Left lung (tissue), 4 donors: ENCODE measurements at regions not wholly inside any gene's neighbourhood (a gene's known extent, or its start where the extent isn't known, plus 50 kb on each side); places are given as distances from the start of the nearest gene placed in this dataset.

Source experiments
- ATAC-seq: fragments of 200-7000 bp; cut with Tn5 transposase; one replicate; pipeline ENCODE4 v1.9.1; 2020; ENCODE audit warnings: moderate library complexity
- DNase-seq, 4 donors: peaks; one replicate each; pipeline ENCODE4 v3.0.0-alpha.2; 2013 to 2020
- H3K27ac ChIP-seq, 2 donors: fragments of 200-600 bp; sonication (generic) in 1 of 2; one replicate each; pipeline versions ENCODE4 v1.5.0 to v1.8.0; 2020 to 2021
- H3K27me3 ChIP-seq, 2 donors: fragments of 200-600 bp; sonication (generic) in 1 of 2; one replicate each; pipeline versions ENCODE4 v1.5.0 to v1.8.0; 2020 to 2021
- H3K36me3 ChIP-seq, 2 donors: fragments of 200-600 bp; sonication (generic) in 1 of 2; one replicate each; pipeline versions ENCODE4 v1.5.0 to v1.8.0; 2020 to 2021
- H3K4me1 ChIP-seq, 2 donors: fragments of 200-600 bp; one replicate each; pipeline ENCODE4 v1.8.0; 2021
- H3K4me3 ChIP-seq, 2 donors: fragments of 200-600 bp; sonication (generic) in 1 of 2; one replicate each; pipeline versions ENCODE4 v1.5.0 to v1.8.0; 2020 to 2021; ENCODE audit warnings: mild to moderate bottlenecking in 1 of 2
- H3K9me3 ChIP-seq, 2 donors: fragments of 200-600 bp; sonication (generic) in 1 of 2; one replicate each; pipeline versions ENCODE4 v1.5.0 to v1.8.0; 2020 to 2021
- intact Hi-C, 2 donors: fragments of 100-400 bp; cut with DNase I; formaldehyde crosslinking; loops; one replicate each; pipeline versions ENCODE4 v1.11.2 to v1.14.2; 2022
- TF ChIP-seq, protein P1 (sequence below), 2 donors: fragments of 200-600 bp; sonication (generic) in 1 of 2; IDR thresholded peaks; one replicate each; pipeline versions ENCODE4 v1.5.0 to v1.8.0; 2021; ENCODE audit warnings: antibody characterized with exemption in 2 of 2
- donor health status: DM: no; HTN: yes; CAD: no.
- donor health status: DM: no; HTN: no; CAD: no.

DNA sequence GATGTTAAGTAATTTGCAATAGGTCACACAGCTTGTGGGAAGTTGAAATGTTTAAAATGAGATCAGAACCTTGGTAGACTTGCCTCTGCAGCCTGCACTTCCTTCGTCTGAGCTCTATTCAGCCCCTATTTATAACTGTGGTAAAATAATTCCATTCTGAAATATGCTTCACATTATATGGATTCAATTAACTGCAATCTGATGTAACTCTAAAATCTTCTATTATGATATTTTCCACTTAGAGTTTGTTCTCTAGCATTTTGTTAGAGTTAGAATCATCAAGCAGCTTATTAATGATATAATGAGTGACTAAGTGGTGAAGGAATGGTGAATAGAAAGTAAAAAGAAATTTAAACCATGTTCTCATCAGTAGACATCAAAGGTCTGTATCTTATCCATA, 139.6 kb upstream of the ARHGAP28 start:
- Histone ChIP-seq H3K27ac (no peak overlapping the region), H3K9me3 (no peaks in the 10 kb centered on the region), H3K27me3 (no peaks in the 10 kb centered on the region), H3K4me1 (no peaks in the 10 kb centered on the region), H3K4me3 (no peak overlapping the region), H3K36me3 (no peaks in the 10 kb centered on the region)
- ATAC-seq (no peak), DNase-seq (no peak)
- TF ChIP-seq, protein P1, sequence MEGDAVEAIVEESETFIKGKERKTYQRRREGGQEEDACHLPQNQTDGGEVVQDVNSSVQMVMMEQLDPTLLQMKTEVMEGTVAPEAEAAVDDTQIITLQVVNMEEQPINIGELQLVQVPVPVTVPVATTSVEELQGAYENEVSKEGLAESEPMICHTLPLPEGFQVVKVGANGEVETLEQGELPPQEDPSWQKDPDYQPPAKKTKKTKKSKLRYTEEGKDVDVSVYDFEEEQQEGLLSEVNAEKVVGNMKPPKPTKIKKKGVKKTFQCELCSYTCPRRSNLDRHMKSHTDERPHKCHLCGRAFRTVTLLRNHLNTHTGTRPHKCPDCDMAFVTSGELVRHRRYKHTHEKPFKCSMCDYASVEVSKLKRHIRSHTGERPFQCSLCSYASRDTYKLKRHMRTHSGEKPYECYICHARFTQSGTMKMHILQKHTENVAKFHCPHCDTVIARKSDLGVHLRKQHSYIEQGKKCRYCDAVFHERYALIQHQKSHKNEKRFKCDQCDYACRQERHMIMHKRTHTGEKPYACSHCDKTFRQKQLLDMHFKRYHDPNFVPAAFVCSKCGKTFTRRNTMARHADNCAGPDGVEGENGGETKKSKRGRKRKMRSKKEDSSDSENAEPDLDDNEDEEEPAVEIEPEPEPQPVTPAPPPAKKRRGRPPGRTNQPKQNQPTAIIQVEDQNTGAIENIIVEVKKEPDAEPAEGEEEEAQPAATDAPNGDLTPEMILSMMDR (IDR thresholded peaks at IDR 0.05), result no peak
- intact Hi-C loops, result no loop called here

DNA sequence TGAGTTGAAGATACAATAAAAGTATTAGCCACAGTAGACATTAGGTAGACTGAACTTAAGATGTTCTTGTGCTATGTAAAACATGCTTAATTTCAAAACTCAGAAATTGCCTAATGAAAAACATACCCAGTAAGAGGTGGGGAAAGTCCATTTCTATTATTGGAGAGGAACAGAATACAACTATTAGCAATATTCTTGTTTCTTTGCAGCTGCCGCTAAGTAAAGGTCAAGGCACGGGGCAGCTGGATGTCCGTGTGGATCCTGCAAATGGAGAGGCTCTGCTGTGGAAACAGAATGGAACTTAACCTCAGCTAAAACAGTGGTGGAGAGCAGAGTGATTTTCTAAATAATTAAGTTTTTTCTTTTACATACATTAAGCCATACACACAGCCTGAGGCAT, 139.2 kb upstream of the ARHGAP28 start:
- Histone ChIP-seq H3K36me3 (no peaks in the 10 kb centered on the region), H3K4me1 (no peaks in the 10 kb centered on the region), H3K27me3 (no peaks in the 10 kb centered on the region), H3K27ac (no peak overlapping the region), H3K4me3 (no peak overlapping the region), H3K9me3 (no peaks in the 10 kb centered on the region)
- intact Hi-C loops, result no loop called here
- DNase-seq, result no peak
- ATAC-seq, result no peak
- TF ChIP-seq, protein P1 (IDR thresholded peaks at IDR 0.05), result no peak

DNA sequence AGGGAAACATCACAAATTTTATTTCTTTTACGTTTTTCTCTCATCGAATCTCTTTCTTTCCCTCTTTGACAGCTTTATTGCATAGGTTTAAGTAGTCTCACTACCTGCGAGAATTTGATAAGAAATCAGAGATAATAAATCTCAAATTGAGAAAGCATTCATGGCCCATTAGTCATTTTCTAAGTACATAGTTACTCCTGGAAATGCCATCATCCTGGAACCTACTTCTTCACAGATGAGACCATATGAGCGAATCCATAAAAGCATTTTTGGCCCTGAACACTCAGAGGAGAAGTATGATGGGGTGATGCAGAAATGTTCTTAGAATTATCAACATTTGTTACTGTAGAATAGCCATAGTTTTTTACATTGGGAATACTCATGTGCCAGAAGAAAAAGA, 138.0 kb upstream of the ARHGAP28 start:
- ATAC-seq, result no peak
- Histone ChIP-seq H3K4me3 (no peak overlapping the region), H3K36me3 (no peaks in the 10 kb centered on the region), H3K9me3 (no peaks in the 10 kb centered on the region), H3K27me3 (no peaks in the 10 kb centered on the region), H3K27ac (no peak overlapping the region), H3K4me1 (no peaks in the 10 kb centered on the region)
- no peak for DNase-seq
- intact Hi-C loops, result no loop called here
- TF ChIP-seq, protein P1 (IDR thresholded peaks at IDR 0.05), result no peak

DNA sequence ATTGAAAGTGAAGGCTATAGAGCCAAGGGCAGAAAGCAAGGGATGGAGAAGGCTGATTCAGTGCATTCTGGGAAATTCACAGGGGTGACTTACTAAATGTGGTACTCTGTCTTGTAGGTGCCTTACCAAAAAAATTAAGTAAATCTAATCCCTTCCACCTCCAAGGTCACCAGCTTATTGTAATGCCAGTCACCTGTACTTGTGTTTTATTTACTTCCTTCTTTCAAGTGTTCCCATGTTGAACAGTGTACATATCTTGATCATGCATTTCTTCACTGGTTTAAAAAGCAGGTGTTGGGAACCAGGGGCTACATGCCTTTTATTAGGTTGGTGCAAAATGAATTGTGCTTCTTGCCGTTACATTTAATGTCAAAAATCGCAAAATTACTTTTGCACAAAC, 137.0 kb upstream of the ARHGAP28 start:
- H3K27ac ChIP-seq, result no peak overlapping the region
- H3K4me3 ChIP-seq, result no peak overlapping the region
- no peaks in the 10 kb centered on the region for H3K4me1 ChIP-seq
- intact Hi-C loops, result no loop called here
- peak; percentile 49 for ATAC-seq
- H3K36me3 ChIP-seq, result no peaks in the 10 kb centered on the region
- TF ChIP-seq, protein P1 (IDR thresholded peaks at IDR 0.05), result no peak
- no peaks in the 10 kb centered on the region for H3K27me3 ChIP-seq
- no peak for DNase-seq
- H3K9me3 ChIP-seq, result no peaks in the 10 kb centered on the region

DNA sequence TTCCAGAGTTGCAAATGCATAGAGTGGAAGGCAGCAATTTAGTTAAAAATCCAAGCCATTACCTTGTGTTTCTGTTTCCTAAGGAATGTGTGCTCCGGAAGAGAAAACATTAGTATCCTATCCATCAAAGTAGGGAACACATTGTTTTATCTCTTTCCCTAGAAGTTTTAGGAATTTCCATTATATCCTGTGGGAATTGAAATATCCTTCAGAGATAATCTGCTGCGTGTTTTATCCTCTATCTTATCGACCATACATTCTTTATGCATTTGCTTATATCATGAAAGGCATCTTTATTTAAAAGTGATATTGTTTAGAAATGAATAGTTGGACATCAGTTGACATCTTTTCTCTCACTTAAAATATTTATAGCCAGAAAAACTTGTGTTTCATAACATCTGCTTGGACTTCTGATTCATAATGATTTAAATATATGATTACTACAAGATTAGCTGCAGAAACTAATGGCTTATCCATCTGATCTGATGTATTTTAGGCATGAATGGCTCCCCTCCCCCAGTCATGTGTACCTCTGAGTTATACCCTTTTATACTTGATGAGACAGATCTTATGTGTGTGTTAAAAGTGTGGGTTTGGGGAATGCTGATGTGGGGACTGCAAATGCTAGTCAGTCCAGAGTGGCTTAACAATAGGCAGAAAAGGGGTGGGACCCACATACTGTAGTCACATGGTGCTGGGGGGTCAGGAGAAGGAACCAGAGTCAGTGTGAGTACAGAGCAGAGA, 136.2 kb upstream of the ARHGAP28 start:
- TF ChIP-seq, protein P1 (IDR thresholded peaks at IDR 0.05), result no peak
- no peaks in the 10 kb centered on the region for H3K4me1 ChIP-seq
- no peak for ATAC-seq
- DNase-seq, result no peak
- H3K9me3 ChIP-seq, result no peaks in the 10 kb centered on the region
- no peaks in the 10 kb centered on the region for H3K27me3 ChIP-seq
- no peaks in the 10 kb centered on the region for H3K36me3 ChIP-seq
- no peak overlapping the region for H3K27ac ChIP-seq
- intact Hi-C loops, result no loop called here
- H3K4me3 ChIP-seq, result no peak overlapping the region
